Hepatocyte (in vitro differentiated cells): ENCODE measurements at regions not wholly inside any gene's neighbourhood (a gene's known extent, or its start where the extent isn't known, plus 50 kb on each side); places are given as distances from the start of the nearest gene placed in this dataset.

Experiments
- DNase-seq: peaks from one replicate; pipeline ENCODE4 v3.0.0-alpha.2; 2016; ENCODE audit warnings: low spot score
- H2AFZ ChIP-seq: fragments of 200-600 bp; sonication (generic); 2 replicates; pipeline ENCODE4 v1.6.0; 2016; ENCODE audit warnings: antibody characterized with exemption, mild to moderate bottlenecking
- H3K27ac ChIP-seq: fragments of 200-600 bp; sonication (generic); 2 replicates; pipeline ENCODE4 v1.5.1; 2016; ENCODE audit warnings: mild to moderate bottlenecking
- H3K27me3 ChIP-seq: fragments of 200-600 bp; sonication (generic); 2 replicates; pipeline ENCODE4 v1.6.1; 2016
- H3K36me3 ChIP-seq: fragments of 200-600 bp; sonication (generic); replicated peaks from 2 replicates; pipeline ENCODE4 v1.5.1; 2016; ENCODE audit warnings: low read depth; ENCODE audit not compliant: insufficient read depth
- H3K4me1 ChIP-seq: fragments of 200-600 bp; sonication (generic); 2 replicates; pipeline ENCODE4 v1.5.1; 2016; ENCODE audit warnings: mild to moderate bottlenecking, moderate library complexity; ENCODE audit not compliant: insufficient read depth
- H3K4me2 ChIP-seq: fragments of 200-600 bp; sonication (generic); 2 replicates; pipeline ENCODE4 v1.6.0; 2016
- H3K4me3 ChIP-seq: fragments of 200-600 bp; sonication (generic); 2 replicates; pipeline ENCODE4 v1.5.1; 2016; ENCODE audit warnings: mild to moderate bottlenecking
- H3K79me2 ChIP-seq: fragments of 200-600 bp; sonication (generic); 2 replicates; pipeline ENCODE4 v1.6.0; 2017; ENCODE audit warnings: mild to moderate bottlenecking
- H3K9me2 ChIP-seq: fragments of 200-600 bp; sonication (generic); replicated peaks from 2 replicates; pipeline ENCODE4 v1.6.0; 2017; ENCODE audit warnings: mild to moderate bottlenecking; ENCODE audit not compliant: insufficient read depth
- H3K9me3 ChIP-seq: fragments of 200-600 bp; sonication (generic); 2 replicates; pipeline ENCODE4 v1.5.1; 2016; ENCODE audit warnings: low read depth, mild to moderate bottlenecking
- H4K20me1 ChIP-seq: fragments of 200-600 bp; sonication (generic); 2 replicates; pipeline ENCODE4 v1.6.0; 2016; ENCODE audit warnings: mild to moderate bottlenecking; ENCODE audit not compliant: insufficient read depth, poor library complexity, severe bottlenecking
- CTCF ChIP-seq: fragments of 200-600 bp; sonication (generic); IDR thresholded peaks from 2 replicates; pipeline ENCODE4 v1.5.1; 2016; ENCODE audit warnings: antibody characterized with exemption, mild to moderate bottlenecking; ENCODE audit not compliant: poor library complexity
- EZH2 ChIP-seq: fragments of 200-600 bp; sonication (generic); IDR thresholded peaks from 2 replicates; pipeline ENCODE4 v1.6.1; 2016; ENCODE audit warnings: antibody characterized with exemption, mild to moderate bottlenecking, borderline replicate concordance
- EZH2phosphoT487 ChIP-seq: fragments of 200-600 bp; sonication (generic); IDR thresholded peaks from one replicate; pipeline ENCODE4 v1.6.1; 2018; ENCODE audit warnings: antibody characterized with exemption, mild to moderate bottlenecking, low read depth, moderate library complexity; ENCODE audit not compliant: unreplicated experiment, severe bottlenecking
- WGBS: methylation state at CpG from one replicate; pipeline ENCODE4 v1.1.6; 2016; ENCODE audit warnings: low lambda C conversion rate; ENCODE audit errors: missing lambda C conversion rate; 5-methylcytosine and 5-hydroxymethylcytosine counted together

- TF ChIP-seq CTCF (no peak), EZH2 (no peak), EZH2phosphoT487 (no peak)
- Histone ChIP-seq H3K27ac (no peak overlapping the region), H4K20me1 (no peaks in the 10 kb centered on the region), H3K27me3 (no peaks in the 10 kb centered on the region), H3K79me2 (no peaks in the 10 kb centered on the region), H3K9me2 (no peaks in the 10 kb centered on the region), H3K4me1 (no peaks in the 10 kb centered on the region), H3K9me3 (no peaks in the 10 kb centered on the region), H2AFZ (no peak overlapping the region), H3K4me3 (no peak overlapping the region), H3K36me3 (no peaks in the 10 kb centered on the region), H3K4me2 (no peak overlapping the region)
- no peak for DNase-seq
- 47% methylated on average over 4 of the region's 4 CpGs for WGBS
Observed at GRCh38 chr11:28528217-28528616, 420.0 kb downstream of the METTL15 start.

- H3K27ac ChIP-seq: no peak overlapping the region
- H3K36me3 ChIP-seq: no peaks in the 10 kb centered on the region
- no peaks in the 10 kb centered on the region for H4K20me1 ChIP-seq
- H3K4me3 ChIP-seq: no peak overlapping the region
- no peaks in the 10 kb centered on the region for H3K27me3 ChIP-seq
- H3K79me2 ChIP-seq: no peaks in the 10 kb centered on the region
- no peaks in the 10 kb centered on the region for H3K9me2 ChIP-seq
- no peak for DNase-seq
- H3K4me2 ChIP-seq: no peak overlapping the region
- H3K4me1 ChIP-seq: no peaks in the 10 kb centered on the region
- no peak overlapping the region for H2AFZ ChIP-seq
- TF ChIP-seq EZH2 (no peak), EZH2phosphoT487 (no peak), CTCF (no peak)
- H3K9me3 ChIP-seq: no peaks in the 10 kb centered on the region
- WGBS: 89% methylated on average over 1 of the region's 1 CpG
Observed at GRCh38 chr11:28526406-28526751, 418.2 kb downstream of the METTL15 start.

GRCh38 chr11:28525636-28526405 lies 417.6 kb downstream of the METTL15 start:
- Histone ChIP-seq H3K27me3 (no peaks in the 10 kb centered on the region), H3K79me2 (no peaks in the 10 kb centered on the region), H4K20me1 (no peaks in the 10 kb centered on the region), H3K4me1 (no peaks in the 10 kb centered on the region), H3K36me3 (no peaks in the 10 kb centered on the region), H3K9me3 (no peaks in the 10 kb centered on the region), H3K27ac (no peak overlapping the region), H3K4me2 (no peak overlapping the region), H3K9me2 (no peaks in the 10 kb centered on the region), H3K4me3 (no peak overlapping the region), H2AFZ (no peak overlapping the region)
- no peak for DNase-seq
- WGBS: 92% methylated on average over 25 of the region's 25 CpGs
- TF ChIP-seq CTCF (no peak), EZH2phosphoT487 (no peak), EZH2 (no peak)

- H3K9me3 ChIP-seq: no peaks in the 10 kb centered on the region
- DNase-seq: no peak
- H4K20me1 ChIP-seq: no peaks in the 10 kb centered on the region
- no peak overlapping the region for H3K27ac ChIP-seq
- H3K4me2 ChIP-seq: no peak overlapping the region
- TF ChIP-seq EZH2phosphoT487 (no peak), EZH2 (no peak), CTCF (no peak)
- no peaks in the 10 kb centered on the region for H3K79me2 ChIP-seq
- H3K9me2 ChIP-seq: no peaks in the 10 kb centered on the region
- no peak overlapping the region for H2AFZ ChIP-seq
- WGBS: 93% methylated on average over 1 of the region's 1 CpG
- H3K36me3 ChIP-seq: no peaks in the 10 kb centered on the region
- no peaks in the 10 kb centered on the region for H3K4me1 ChIP-seq
- H3K4me3 ChIP-seq: no peak overlapping the region
- no peaks in the 10 kb centered on the region for H3K27me3 ChIP-seq
Observed at GRCh38 chr11:28524098-28524497, 415.9 kb downstream of the METTL15 start.
